ENCODE measurements at regions not wholly inside any gene's neighbourhood (a gene's known extent, or its start where the extent isn't known, plus 50 kb on each side); places are given as distances from the start of the nearest gene placed in this dataset.

- H3K4me3 ChIP-seq (ENCODE audit: low read length): no peak overlapping the region
- H3K9me3 ChIP-seq (ENCODE audit: control insufficient read depth, low read depth, low read length): no peaks in the 10 kb centered on the region
- no peaks in the 10 kb centered on the region for H3K4me1 ChIP-seq (ENCODE audit: control insufficient read depth, low read depth, low read length)
- no peaks in the 10 kb centered on the region for H3K36me3 ChIP-seq (ENCODE audit: control insufficient read depth, low read depth, low read length)
- no peak overlapping the region for H3K9ac ChIP-seq (ENCODE audit: low read length)
- H3K27ac ChIP-seq (ENCODE audit: low read length): no peak overlapping the region
- no peaks in the 10 kb centered on the region for H3K27me3 ChIP-seq (ENCODE audit: control insufficient read depth, insufficient read depth, low read length)
Measured at GRCh38 chr1:30186586-30186985, 536.8 kb downstream of the MATN1 start.

GRCh38 chr1:30185809-30186208 lies 537.6 kb downstream of the MATN1 start:
- H3K4me3 ChIP-seq (ENCODE audit: low read length): no peak overlapping the region
- no peak overlapping the region for H3K9ac ChIP-seq (ENCODE audit: low read length)
- no peaks in the 10 kb centered on the region for H3K36me3 ChIP-seq (ENCODE audit: control insufficient read depth, low read depth, low read length)
- no peaks in the 10 kb centered on the region for H3K9me3 ChIP-seq (ENCODE audit: control insufficient read depth, low read depth, low read length)
- no peaks in the 10 kb centered on the region for H3K27me3 ChIP-seq (ENCODE audit: control insufficient read depth, insufficient read depth, low read length)
- no peaks in the 10 kb centered on the region for H3K4me1 ChIP-seq (ENCODE audit: control insufficient read depth, low read depth, low read length)
- H3K27ac ChIP-seq (ENCODE audit: low read length): no peak overlapping the region

- Histone ChIP-seq H3K4me3 (ENCODE audit: low read length) (no peak overlapping the region), H3K9ac (ENCODE audit: low read length) (no peak overlapping the region), H3K36me3 (ENCODE audit: control insufficient read depth, low read depth, low read length) (no peaks in the 10 kb centered on the region), H3K9me3 (ENCODE audit: control insufficient read depth, low read depth, low read length) (no peaks in the 10 kb centered on the region), H3K4me1 (ENCODE audit: control insufficient read depth, low read depth, low read length) (no peaks in the 10 kb centered on the region), H3K27me3 (ENCODE audit: control insufficient read depth, insufficient read depth, low read length) (no peaks in the 10 kb centered on the region), H3K27ac (ENCODE audit: low read length) (no peak overlapping the region)
Measured at GRCh38 chr1:30185313-30185712, 538.1 kb downstream of the MATN1 start.

GRCh38 chr1:30184393-30185141 lies 538.8 kb downstream of the MATN1 start:
- Histone ChIP-seq H3K27ac (ENCODE audit: low read length) (no peak overlapping the region), H3K27me3 (ENCODE audit: control insufficient read depth, insufficient read depth, low read length) (no peaks in the 10 kb centered on the region), H3K9me3 (ENCODE audit: control insufficient read depth, low read depth, low read length) (no peaks in the 10 kb centered on the region), H3K9ac (ENCODE audit: low read length) (no peak overlapping the region), H3K36me3 (ENCODE audit: control insufficient read depth, low read depth, low read length) (no peaks in the 10 kb centered on the region), H3K4me1 (ENCODE audit: control insufficient read depth, low read depth, low read length) (no peaks in the 10 kb centered on the region), H3K4me3 (ENCODE audit: low read length) (no peak overlapping the region)

GRCh38 chr1:30183895-30184294 lies 539.5 kb downstream of the MATN1 start:
- H3K4me3 ChIP-seq (ENCODE audit: low read length): no peak overlapping the region
- no peaks in the 10 kb centered on the region for H3K9me3 ChIP-seq (ENCODE audit: control insufficient read depth, low read depth, low read length)
- no peaks in the 10 kb centered on the region for H3K27me3 ChIP-seq (ENCODE audit: control insufficient read depth, insufficient read depth, low read length)
- H3K4me1 ChIP-seq (ENCODE audit: control insufficient read depth, low read depth, low read length): no peaks in the 10 kb centered on the region
- H3K36me3 ChIP-seq (ENCODE audit: control insufficient read depth, low read depth, low read length): no peaks in the 10 kb centered on the region
- no peak overlapping the region for H3K27ac ChIP-seq (ENCODE audit: low read length)
- H3K9ac ChIP-seq (ENCODE audit: low read length): no peak overlapping the region

- no peaks in the 10 kb centered on the region for H3K4me1 ChIP-seq (ENCODE audit: control insufficient read depth, low read depth, low read length)
- no peak overlapping the region for H3K9ac ChIP-seq (ENCODE audit: low read length)
- no peak overlapping the region for H3K27ac ChIP-seq (ENCODE audit: low read length)
- no peaks in the 10 kb centered on the region for H3K9me3 ChIP-seq (ENCODE audit: control insufficient read depth, low read depth, low read length)
- no peaks in the 10 kb centered on the region for H3K36me3 ChIP-seq (ENCODE audit: control insufficient read depth, low read depth, low read length)
- H3K4me3 ChIP-seq (ENCODE audit: low read length): no peak overlapping the region
- no peaks in the 10 kb centered on the region for H3K27me3 ChIP-seq (ENCODE audit: control insufficient read depth, insufficient read depth, low read length)
Measured at GRCh38 chr1:30183006-30183405, 540.4 kb downstream of the MATN1 start.

- Histone ChIP-seq H3K9me3 (ENCODE audit: control insufficient read depth, low read depth, low read length) (no peaks in the 10 kb centered on the region), H3K4me1 (ENCODE audit: control insufficient read depth, low read depth, low read length) (no peaks in the 10 kb centered on the region), H3K4me3 (ENCODE audit: low read length) (no peak overlapping the region), H3K9ac (ENCODE audit: low read length) (no peak overlapping the region), H3K27ac (ENCODE audit: low read length) (no peak overlapping the region), H3K27me3 (ENCODE audit: control insufficient read depth, insufficient read depth, low read length) (no peaks in the 10 kb centered on the region), H3K36me3 (ENCODE audit: control insufficient read depth, low read depth, low read length) (no peaks in the 10 kb centered on the region)
Measured at GRCh38 chr1:30179942-30180543, 543.3 kb downstream of the MATN1 start.

- Histone ChIP-seq H3K9me3 (ENCODE audit: control insufficient read depth, low read depth, low read length) (no peaks in the 10 kb centered on the region), H3K4me3 (ENCODE audit: low read length) (no peak overlapping the region), H3K4me1 (ENCODE audit: control insufficient read depth, low read depth, low read length) (no peaks in the 10 kb centered on the region), H3K27me3 (ENCODE audit: control insufficient read depth, insufficient read depth, low read length) (no peaks in the 10 kb centered on the region), H3K27ac (ENCODE audit: low read length) (no peak overlapping the region), H3K9ac (ENCODE audit: low read length) (no peak overlapping the region), H3K36me3 (ENCODE audit: control insufficient read depth, low read depth, low read length) (no peaks in the 10 kb centered on the region)
Measured at GRCh38 chr1:30176477-30176876, 546.9 kb downstream of the MATN1 start.

GRCh38 chr1:30174499-30174898 lies 548.9 kb downstream of the MATN1 start:
- H3K36me3 ChIP-seq (ENCODE audit: control insufficient read depth, low read depth, low read length): no peaks in the 10 kb centered on the region
- no peaks in the 10 kb centered on the region for H3K4me1 ChIP-seq (ENCODE audit: control insufficient read depth, low read depth, low read length)
- H3K4me3 ChIP-seq (ENCODE audit: low read length): no peak overlapping the region
- no peaks in the 10 kb centered on the region for H3K9me3 ChIP-seq (ENCODE audit: control insufficient read depth, low read depth, low read length)
- no peak overlapping the region for H3K27ac ChIP-seq (ENCODE audit: low read length)
- no peaks in the 10 kb centered on the region for H3K27me3 ChIP-seq (ENCODE audit: control insufficient read depth, insufficient read depth, low read length)
- H3K9ac ChIP-seq (ENCODE audit: low read length): no peak overlapping the region

GRCh38 chr1:30173560-30173959 lies 549.8 kb downstream of the MATN1 start:
- Histone ChIP-seq H3K4me1 (ENCODE audit: control insufficient read depth, low read depth, low read length) (no peaks in the 10 kb centered on the region), H3K9me3 (ENCODE audit: control insufficient read depth, low read depth, low read length) (no peaks in the 10 kb centered on the region), H3K27ac (ENCODE audit: low read length) (no peak overlapping the region), H3K27me3 (ENCODE audit: control insufficient read depth, insufficient read depth, low read length) (no peaks in the 10 kb centered on the region), H3K36me3 (ENCODE audit: control insufficient read depth, low read depth, low read length) (no peaks in the 10 kb centered on the region), H3K4me3 (ENCODE audit: low read length) (no peak overlapping the region), H3K9ac (ENCODE audit: low read length) (no peak overlapping the region)

- H3K36me3 ChIP-seq (ENCODE audit: control insufficient read depth, low read depth, low read length): no peaks in the 10 kb centered on the region
- no peak overlapping the region for H3K9ac ChIP-seq (ENCODE audit: low read length)
- H3K4me1 ChIP-seq (ENCODE audit: control insufficient read depth, low read depth, low read length): no peaks in the 10 kb centered on the region
- no peaks in the 10 kb centered on the region for H3K9me3 ChIP-seq (ENCODE audit: control insufficient read depth, low read depth, low read length)
- H3K27ac ChIP-seq (ENCODE audit: low read length): no peak overlapping the region
- H3K27me3 ChIP-seq (ENCODE audit: control insufficient read depth, insufficient read depth, low read length): no peaks in the 10 kb centered on the region
- no peak overlapping the region for H3K4me3 ChIP-seq (ENCODE audit: low read length)
Measured at GRCh38 chr1:30172757-30173156, 550.6 kb downstream of the MATN1 start.

GRCh38 chr1:30172299-30172694 lies 551.1 kb downstream of the MATN1 start:
- Histone ChIP-seq H3K27ac (ENCODE audit: low read length) (no peak overlapping the region), H3K27me3 (ENCODE audit: control insufficient read depth, insufficient read depth, low read length) (no peaks in the 10 kb centered on the region), H3K9me3 (ENCODE audit: control insufficient read depth, low read depth, low read length) (no peaks in the 10 kb centered on the region), H3K36me3 (ENCODE audit: control insufficient read depth, low read depth, low read length) (no peaks in the 10 kb centered on the region), H3K4me3 (ENCODE audit: low read length) (no peak overlapping the region), H3K4me1 (ENCODE audit: control insufficient read depth, low read depth, low read length) (no peaks in the 10 kb centered on the region), H3K9ac (ENCODE audit: low read length) (no peak overlapping the region)

Measured in iPS-18a (cell line).